Activated naive CD4-positive, alpha-beta T cell treated with anti-CD3 and anti-CD28 coated beads, Interleukin-2, amount 50 U/mL, for 72 hours (primary cell): ENCODE measurements at regions not wholly inside any gene's neighbourhood (a gene's known extent, or its start where the extent isn't known, plus 50 kb on each side); places are given as distances from the start of the nearest gene placed in this dataset.

Experiments used
- ATAC-seq, 2 donors: fragments of 150-1000 bp; cut with Tn5 transposase; 2 replicates each; pipeline ENCODE4 v1.10.0; 2021; ENCODE audit warnings: mild to moderate bottlenecking in 2 of 2, moderate library complexity in 2 of 2
- DNase-seq, 2 donors: peaks; one replicate each; pipeline ENCODE4 v3.0.0; 2021 to 2022; ENCODE audit warnings: low spot score in 2 of 2
- H3K27ac Mint-ChIP-seq, 2 donors: one replicate each; pipeline ENCODE4 v1.8.0; 2022; ENCODE audit warnings: mild to moderate bottlenecking in 2 of 2, mixed read lengths in 2 of 2
- H3K36me3 Mint-ChIP-seq, 2 donors: one replicate each; pipeline ENCODE4 v1.8.0; 2022; ENCODE audit warnings: mixed read lengths in 2 of 2
- H3K9me3 Mint-ChIP-seq, 2 donors: one replicate each; pipeline ENCODE4 v1.8.0; 2022; ENCODE audit warnings: mixed read lengths in 2 of 2

DNA sequence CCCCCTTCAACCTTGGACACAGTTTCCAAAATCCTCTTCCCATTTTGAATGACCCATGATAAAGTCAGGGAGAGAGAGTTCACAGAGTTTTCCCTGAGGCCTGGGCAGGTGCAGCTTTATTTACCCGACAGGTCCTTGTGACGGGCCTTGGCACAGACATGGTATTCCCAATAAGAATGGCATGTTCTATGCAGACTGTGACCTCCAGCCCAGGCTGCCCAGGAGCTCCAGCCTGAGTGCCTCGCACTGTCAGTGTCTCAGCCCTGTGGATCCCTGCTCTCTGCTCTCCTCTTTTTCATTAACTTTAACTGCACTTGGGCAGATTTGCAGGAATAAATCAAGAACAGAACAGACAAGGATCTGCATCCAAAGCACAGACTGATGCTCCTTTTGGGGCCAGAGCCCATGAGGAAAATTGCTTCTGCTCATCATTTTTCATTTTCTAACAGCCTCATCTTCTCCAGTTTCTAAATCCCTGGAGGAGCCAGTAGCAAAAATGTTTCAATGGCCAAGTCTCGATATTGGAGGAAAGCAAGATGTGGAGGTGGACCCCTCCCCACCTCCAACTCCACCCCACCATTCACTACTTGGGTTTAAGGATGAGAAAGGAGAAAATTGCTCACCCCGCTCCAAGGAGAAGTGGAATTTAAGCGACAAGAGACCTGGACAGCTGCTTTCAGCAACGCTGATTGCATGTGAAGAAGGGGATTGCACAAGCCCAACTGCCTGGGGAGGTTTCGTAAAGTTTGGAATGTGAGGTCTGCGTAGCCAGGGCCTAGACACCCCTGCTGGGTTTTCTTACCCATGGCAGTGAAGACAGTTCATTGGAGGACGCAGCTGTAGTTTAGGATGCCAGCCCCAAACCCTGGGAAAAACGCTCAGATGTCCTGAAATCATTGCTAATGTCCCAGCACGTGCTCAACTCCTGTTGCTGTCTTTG, 225.9 kb downstream of the WDR11 start:
- Mint-ChIP-seq H3K27ac (no peak overlapping the region), H3K9me3 (peaks cover 0 to 3% of the 10 kb centered on the region in 2 donors), H3K36me3 (no peaks in the 10 kb centered on the region)
- DNase-seq (no peak), ATAC-seq (no peak)

DNA sequence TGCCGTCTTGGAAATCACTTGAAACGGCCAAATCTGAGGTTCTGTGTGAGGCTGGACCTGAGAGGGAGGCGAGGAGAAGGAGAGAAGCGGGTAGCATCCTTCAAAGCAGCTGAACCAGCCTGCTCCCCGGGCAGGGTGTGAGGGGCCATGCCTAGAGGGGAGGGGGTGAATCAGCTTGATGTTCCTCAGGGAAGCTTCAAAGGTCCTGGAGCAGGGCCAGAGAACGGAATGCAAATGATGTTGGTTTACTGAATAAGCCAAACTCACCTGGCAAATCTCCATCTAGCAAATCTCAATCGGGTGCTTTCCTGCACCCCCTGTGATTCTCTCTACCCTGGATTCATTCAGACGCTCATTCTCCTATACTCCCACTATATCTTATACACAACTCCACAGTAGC, 226.9 kb downstream of the WDR11 start:
- Mint-ChIP-seq H3K9me3 (peaks cover 0 to 3% of the 10 kb centered on the region in 2 donors), H3K27ac (no peak overlapping the region), H3K36me3 (no peaks in the 10 kb centered on the region)
- DNase-seq (no peak), ATAC-seq (no peak)

DNA sequence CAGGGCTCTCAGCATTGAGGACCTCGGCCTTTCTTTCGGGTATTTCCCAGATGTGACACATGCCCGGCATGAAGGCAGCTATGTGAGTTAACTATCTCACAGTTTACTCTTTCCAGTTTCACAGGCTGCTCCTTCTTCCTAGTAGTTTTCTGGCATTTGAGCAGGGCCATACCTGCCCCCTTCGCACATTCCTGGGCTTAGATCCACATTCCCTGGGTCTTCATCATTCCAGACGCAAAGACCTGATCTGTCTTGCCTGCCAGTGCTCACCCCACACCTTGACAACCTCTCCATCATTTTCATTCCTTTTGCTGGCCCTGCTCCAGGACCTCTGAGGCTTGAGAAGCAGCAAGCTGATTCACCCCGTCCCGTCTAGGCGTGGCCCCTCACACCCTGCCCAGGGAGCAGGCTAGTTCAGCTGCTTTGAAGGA, 227.5 kb downstream of the WDR11 start:
- DNase-seq = no peak
- H3K9me3 Mint-ChIP-seq = peaks cover 0 to 3% of the 10 kb centered on the region in 2 donors
- ATAC-seq = no peak
- no peaks in the 10 kb centered on the region for H3K36me3 Mint-ChIP-seq
- H3K27ac Mint-ChIP-seq = no peak overlapping the region

DNA sequence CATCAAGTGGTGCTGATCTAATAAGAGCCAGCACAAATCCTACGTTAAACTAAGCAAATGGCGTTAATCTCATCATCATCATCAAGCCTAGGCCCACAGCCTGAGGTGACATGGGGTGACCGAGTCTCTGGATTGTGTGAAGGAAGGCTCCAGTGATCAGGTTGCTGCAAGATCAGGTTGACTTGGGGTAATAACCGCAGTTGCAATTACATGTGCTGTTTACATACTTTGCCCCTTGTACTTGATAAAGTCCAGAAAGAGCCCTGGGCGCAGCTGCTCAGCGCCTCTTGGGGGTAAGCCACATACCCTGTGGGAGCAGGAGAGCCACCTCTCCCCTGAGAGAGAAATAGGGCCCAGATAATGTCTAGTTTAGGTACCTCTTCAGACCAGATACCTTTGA, 228.1 kb downstream of the WDR11 start:
- ATAC-seq (no peak), DNase-seq (no peak)
- H3K36me3 Mint-ChIP-seq = no peaks in the 10 kb centered on the region

DNA sequence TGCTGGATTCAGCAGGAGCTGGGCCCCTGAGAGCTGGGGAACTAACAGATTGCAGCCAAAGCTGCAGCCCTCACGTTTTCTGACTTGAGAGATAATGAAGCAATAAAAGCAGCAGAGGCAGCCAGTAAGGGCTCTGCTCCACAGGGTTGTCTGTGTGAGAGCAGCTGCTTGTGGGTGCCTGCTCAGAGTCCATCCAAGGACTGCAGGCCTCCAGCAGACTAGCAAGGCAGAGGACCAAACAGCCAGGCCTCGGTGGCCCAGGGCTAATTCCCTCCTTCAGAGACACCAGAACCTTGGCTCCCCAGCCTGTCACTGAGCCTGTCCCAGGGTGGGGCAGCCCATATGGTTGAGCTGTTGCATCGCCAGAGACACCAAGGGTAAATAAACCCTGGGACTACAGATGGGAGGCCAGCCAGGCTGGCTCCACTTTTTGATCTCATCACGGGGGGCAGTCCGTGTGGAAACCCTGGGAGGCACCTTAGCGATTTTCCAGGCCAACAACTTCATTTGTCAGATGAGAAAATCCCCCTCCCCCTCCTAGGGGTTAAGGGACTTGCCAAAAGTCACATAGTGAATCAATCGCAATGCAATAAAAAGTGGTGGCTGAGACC, 229.2 kb downstream of the WDR11 start:
- Mint-ChIP-seq H3K9me3 (peaks cover 0 to 7% of the 10 kb centered on the region in 2 donors), H3K36me3 (no peaks in the 10 kb centered on the region), H3K27ac (no peak overlapping the region)
- DNase-seq (no peak), ATAC-seq (no peak)

More for the DNA sequence above, 228.1 kb downstream of the WDR11 start:
- H3K9me3 Mint-ChIP-seq = peaks cover 0 to 3% of the 10 kb centered on the region in 2 donors
- no peak overlapping the region for H3K27ac Mint-ChIP-seq

DNA sequence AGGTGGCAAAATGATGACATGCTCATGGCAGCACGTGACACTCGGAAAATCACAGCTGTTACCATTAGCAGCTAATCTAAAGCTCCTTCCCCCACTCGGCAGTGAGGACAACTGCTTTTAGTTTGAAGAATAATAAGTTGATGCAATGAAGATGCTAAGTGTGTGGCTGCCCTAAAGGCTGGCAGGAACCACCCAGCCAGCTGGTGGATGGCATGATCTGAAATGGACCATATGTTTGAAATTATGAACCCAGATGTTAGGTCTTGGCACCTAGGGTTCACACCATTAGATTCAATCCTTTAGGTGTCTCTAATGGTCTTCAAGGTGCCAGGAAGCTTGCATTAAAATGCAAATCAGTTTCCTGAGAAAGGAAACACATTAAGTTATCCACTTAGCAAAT, 230.1 kb downstream of the WDR11 start:
- Mint-ChIP-seq H3K27ac (no peak overlapping the region), H3K9me3 (peaks cover 0 to 9% of the 10 kb centered on the region in 2 donors), H3K36me3 (no peaks in the 10 kb centered on the region)
- no peak for ATAC-seq
- DNase-seq = no peak

DNA sequence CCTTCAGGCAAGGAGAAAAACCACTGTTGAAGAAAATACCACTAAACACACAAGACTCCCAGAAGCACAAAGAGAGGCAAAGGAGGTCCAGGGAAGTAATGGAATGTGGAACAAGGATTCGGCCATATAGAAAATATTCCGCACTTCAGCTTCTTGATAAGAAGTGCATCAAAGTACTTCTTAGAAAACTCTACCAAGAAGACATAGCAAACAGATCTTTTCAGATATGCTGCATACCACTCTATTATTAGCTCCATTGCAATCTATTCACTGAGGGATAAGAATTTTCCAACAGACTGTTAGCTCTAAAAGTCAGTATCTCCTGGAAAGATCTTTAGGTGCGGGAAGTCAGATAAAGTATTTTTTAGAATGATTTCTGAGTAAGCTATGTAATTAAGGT, 231.8 kb downstream of the WDR11 start:
- DNase-seq (no peak), ATAC-seq (no peak)
- Mint-ChIP-seq H3K27ac (no peak overlapping the region), H3K36me3 (no peaks in the 10 kb centered on the region), H3K9me3 (peaks cover 6 to 15% of the 10 kb centered on the region in 2 donors)

DNA sequence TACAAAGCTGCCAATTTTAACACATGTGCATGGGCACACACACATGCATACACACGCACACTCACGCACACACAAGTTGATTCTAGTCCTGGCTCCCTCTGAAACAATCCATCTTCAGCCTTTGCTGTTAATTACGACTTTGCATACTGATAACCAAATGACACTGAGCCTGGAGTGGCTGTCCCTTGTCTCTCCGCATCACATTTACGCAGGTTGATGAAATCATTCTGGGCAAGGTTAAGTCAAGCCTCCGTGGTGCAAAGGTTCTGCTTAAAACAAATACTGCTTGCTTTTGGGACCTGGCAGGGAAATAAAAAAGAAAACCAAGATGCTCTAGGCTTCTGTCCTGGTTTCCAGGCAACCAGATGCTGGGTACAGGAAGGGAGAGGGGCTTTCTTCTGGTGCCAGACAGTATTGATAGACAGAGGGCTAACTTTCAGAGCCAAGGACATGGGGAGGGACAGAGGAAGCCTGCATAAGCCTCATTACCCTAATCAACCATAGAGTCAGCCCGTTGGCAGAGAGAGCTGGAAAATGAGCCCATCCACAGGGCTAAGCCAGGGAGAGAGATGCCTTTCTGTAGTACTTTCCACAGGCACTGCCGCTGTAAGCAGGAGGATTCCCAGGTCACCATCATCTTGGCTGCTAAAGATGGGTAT, 233.0 kb downstream of the WDR11 start:
- no peak overlapping the region for H3K27ac Mint-ChIP-seq
- DNase-seq (no peak), ATAC-seq (no peak)
- H3K9me3 Mint-ChIP-seq = peaks cover 7 to 15% of the 10 kb centered on the region in 2 donors
- no peaks in the 10 kb centered on the region for H3K36me3 Mint-ChIP-seq

DNA sequence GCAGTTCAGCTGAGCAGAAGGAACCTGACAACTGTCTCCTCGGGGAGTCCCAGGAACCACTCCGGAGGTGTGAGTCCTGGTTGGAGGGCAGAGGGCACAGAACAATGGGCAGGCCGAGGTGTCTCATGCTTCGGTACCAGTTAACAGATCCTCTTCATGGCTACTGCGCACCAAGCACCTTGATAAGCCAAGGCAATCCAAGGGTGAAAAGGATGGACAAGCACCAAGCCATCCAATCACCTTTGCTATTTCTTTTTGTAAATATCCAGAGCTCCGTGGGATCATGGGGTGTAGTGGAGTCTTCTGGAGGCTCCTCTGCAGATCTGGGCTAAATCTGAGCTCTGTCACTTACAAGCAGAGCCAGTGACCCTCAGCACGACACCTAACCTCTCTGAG, 233.5 kb downstream of the WDR11 start:
- Mint-ChIP-seq H3K27ac (no peak overlapping the region), H3K9me3 (peaks cover 7 to 15% of the 10 kb centered on the region in 2 donors), H3K36me3 (no peaks in the 10 kb centered on the region)
- DNase-seq = no peak
- no peak for ATAC-seq

DNA sequence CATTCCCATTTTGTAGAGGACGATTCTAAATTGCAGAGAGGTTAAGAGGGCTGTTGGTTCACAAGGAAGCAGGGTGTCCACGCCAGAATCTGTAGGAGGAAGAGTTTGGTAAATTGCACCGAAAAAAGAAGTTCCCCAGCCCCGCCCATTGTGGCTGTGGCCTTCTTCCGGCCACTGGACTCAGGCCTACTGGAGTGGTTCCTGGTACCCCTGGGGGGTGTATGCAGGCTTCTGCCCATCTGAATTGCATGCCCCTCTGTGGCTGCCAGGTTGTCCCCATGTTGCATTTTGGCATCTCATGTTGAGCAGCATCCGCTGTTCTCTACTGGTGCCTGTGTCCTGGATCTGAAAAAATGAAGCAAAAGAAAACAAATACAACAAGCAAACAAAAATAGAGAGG, 234.2 kb downstream of the WDR11 start:
- ATAC-seq (no peak), DNase-seq (no peak)
- Mint-ChIP-seq H3K27ac (no peak overlapping the region), H3K9me3 (peaks cover 7 to 15% of the 10 kb centered on the region in 2 donors), H3K36me3 (no peaks in the 10 kb centered on the region)

DNA sequence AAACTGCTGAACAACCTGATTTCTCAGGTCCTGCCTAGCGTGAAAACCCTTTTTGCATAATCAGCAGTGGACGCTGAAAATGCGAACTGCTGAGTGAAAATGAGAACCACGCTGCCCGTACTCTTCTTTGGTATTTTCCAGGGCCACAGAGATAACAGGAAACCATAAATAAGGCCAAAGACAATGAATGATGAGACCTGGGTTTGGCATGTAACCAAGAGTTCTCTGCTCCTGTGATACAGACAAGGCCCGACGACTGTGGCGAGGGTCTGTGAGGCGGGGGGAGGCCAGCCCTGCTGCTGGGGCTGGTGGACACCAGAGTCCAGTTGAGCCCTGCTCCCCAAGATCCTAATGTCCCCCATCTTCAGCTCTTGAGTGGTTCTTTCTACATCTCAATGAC, 236.0 kb downstream of the WDR11 start:
- Mint-ChIP-seq H3K36me3 (no peaks in the 10 kb centered on the region), H3K27ac (no peak overlapping the region), H3K9me3 (peaks cover 7 to 13% of the 10 kb centered on the region in 2 donors)
- ATAC-seq (no peak), DNase-seq (no peak)

DNA sequence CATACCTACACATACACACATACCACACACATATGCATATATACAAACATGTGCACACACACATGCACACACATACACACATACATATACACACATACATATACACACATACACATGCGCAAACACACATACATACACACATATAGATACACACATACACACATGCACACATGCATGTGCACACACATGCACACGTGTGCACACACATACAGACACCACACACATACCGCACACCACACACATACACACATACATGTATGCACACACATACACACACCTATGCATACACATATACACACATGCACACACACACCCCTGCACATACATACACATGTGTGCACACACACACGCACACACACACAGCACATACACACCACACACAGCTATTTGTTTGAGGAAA, 236.5 kb downstream of the WDR11 start:
- DNase-seq (no peak), ATAC-seq (no peak)
- Mint-ChIP-seq H3K9me3 (peaks cover 7 to 13% of the 10 kb centered on the region in 2 donors), H3K36me3 (no peaks in the 10 kb centered on the region), H3K27ac (no peak overlapping the region)

DNA sequence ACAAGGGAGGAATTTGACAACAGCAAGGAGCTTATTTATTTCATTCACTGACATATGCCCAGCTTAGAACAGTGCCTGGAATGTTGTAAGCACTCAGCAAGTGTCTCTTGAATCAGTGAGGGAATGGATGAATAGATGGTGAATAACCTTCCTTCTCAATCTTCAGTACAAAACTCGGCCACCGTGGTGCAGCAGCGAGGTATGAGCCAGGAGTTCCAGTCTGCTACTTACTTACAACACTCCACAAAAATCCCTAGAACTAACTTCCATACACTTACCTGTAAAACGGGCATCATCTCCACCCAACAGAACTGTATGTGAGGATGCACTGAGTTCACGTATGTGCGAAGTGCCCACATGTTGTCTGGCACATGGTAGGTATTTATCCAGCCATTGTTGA, 237.4 kb downstream of the WDR11 start:
- H3K9me3 Mint-ChIP-seq = peaks cover 7 to 13% of the 10 kb centered on the region in 2 donors
- no peak overlapping the region for H3K27ac Mint-ChIP-seq
- no peaks in the 10 kb centered on the region for H3K36me3 Mint-ChIP-seq
- DNase-seq (no peak), ATAC-seq (no peak)

DNA sequence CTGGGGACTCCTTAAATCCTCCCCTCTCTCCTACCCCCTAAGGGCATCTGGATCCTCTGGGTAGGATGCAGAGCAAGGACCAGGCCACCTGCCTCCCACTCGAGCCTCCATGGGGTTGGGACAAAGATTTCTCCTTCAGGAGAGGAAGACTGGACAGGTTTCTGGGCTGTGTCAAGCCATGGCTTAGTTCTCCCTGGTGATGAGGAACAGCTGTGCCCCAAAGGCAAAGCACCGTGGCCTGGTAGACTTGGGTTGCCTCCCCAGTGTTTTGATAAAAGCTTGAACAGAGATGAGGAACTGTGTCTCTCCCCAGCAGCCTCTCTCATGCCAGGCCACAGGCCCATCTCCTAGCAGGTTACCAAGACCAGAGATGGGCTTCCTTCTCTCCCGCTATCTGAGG, 238.3 kb downstream of the WDR11 start:
- Mint-ChIP-seq H3K27ac (no peak overlapping the region), H3K36me3 (no peaks in the 10 kb centered on the region), H3K9me3 (peaks cover 7 to 13% of the 10 kb centered on the region in 2 donors)
- DNase-seq (no peak), ATAC-seq (no peak)

DNA sequence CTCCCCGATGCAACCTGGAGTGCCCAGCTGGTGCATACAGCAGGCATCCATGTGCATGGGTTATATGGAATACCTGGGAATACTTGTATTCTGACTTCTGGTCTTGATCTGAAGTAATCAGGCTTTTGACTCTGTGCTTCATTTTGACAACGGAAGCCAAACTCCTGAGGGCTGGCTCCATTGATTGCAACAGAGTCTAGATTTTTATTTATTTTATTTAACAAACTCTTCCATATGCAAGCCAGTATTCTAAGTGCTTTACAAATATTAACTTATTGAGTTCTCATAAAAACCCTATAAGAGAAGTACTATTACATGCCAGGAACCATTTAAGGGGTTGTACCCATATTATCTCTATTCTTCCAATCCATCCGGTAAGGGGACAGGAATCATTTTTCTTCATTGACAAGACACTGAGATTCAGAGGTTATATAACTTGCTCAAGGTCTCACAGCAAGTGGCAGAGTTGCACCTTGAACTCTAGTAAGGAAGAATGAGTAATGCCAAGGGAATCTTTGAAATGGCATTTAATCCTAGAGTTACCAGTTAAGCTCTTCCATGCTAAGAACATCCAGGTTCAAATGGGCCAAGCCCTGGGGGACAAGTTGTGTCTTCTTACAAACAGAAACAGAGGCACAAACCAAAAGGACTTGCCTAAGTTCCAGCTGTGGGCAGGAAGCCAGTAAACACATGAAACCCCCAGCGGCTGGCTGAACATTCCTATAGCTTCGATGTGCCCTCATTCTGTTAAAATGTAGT, 241.0 kb downstream of the WDR11 start:
- Mint-ChIP-seq H3K36me3 (no peaks in the 10 kb centered on the region), H3K27ac (no peak overlapping the region), H3K9me3 (peaks cover 6 to 7% of the 10 kb centered on the region in 2 donors)
- ATAC-seq (no peak), DNase-seq (no peak)

DNA sequence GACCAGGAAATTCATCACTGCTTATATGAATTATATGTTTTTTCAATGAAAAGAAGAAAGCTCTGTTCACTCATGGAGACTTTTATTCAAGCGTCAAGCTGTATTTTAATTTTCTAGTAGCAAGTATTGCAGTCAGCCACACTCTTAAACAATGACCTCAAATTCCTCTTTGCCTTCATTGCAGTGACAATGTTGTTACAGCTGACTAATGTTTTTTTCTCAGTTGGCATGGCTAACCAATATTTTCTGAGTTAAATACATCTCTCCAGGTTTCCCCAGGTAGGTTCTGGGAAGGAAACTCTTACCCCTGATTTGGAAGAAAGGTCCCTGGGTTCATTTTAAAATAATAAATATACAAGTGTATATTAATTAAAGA, 241.5 kb downstream of the WDR11 start:
- Mint-ChIP-seq H3K27ac (no peak overlapping the region), H3K36me3 (no peaks in the 10 kb centered on the region), H3K9me3 (peaks cover 3 to 4% of the 10 kb centered on the region in 2 donors)
- DNase-seq = no peak
- ATAC-seq = no peak
